Gastroesophageal sphincter (tissue), 3 donors: ENCODE measurements at regions not wholly inside any gene's neighbourhood (a gene's known extent, or its start where the extent isn't known, plus 50 kb on each side); places are given as distances from the start of the nearest gene placed in this dataset.
"Not testable (repeated sequence)": the region's sequence is repeated elsewhere in the genome, so short reads cannot be mapped to it uniquely, and the experiment has no call there.

Source experiments
- EP300 ChIP-seq: sonication (generic); formaldehyde crosslinking; IDR thresholded peaks from one replicate; pipeline ENCODE4 v1.6.1; 2017; ENCODE audit warnings: antibody characterized with exemption, mild to moderate bottlenecking
- POLR2AphosphoS5 ChIP-seq: sonication (generic); formaldehyde crosslinking; IDR thresholded peaks from one replicate; pipeline ENCODE4 v1.6.1; 2017; ENCODE audit warnings: antibody characterized with exemption
- TF ChIP-seq, protein P1 (sequence below), 4 experiments: fragments of 200-600 bp in 2 of 4; fragments of 450-650 bp in 2 of 4; sonication (generic) in 1 of 4; IDR thresholded peaks; one replicate each; pipeline ENCODE4 v1.5.1; 2017 to 2019; ENCODE audit warnings: antibody characterized with exemption in 4 of 4, mild to moderate bottlenecking in 2 of 4, moderate library complexity in 2 of 4

- TF ChIP-seq, protein P1, sequence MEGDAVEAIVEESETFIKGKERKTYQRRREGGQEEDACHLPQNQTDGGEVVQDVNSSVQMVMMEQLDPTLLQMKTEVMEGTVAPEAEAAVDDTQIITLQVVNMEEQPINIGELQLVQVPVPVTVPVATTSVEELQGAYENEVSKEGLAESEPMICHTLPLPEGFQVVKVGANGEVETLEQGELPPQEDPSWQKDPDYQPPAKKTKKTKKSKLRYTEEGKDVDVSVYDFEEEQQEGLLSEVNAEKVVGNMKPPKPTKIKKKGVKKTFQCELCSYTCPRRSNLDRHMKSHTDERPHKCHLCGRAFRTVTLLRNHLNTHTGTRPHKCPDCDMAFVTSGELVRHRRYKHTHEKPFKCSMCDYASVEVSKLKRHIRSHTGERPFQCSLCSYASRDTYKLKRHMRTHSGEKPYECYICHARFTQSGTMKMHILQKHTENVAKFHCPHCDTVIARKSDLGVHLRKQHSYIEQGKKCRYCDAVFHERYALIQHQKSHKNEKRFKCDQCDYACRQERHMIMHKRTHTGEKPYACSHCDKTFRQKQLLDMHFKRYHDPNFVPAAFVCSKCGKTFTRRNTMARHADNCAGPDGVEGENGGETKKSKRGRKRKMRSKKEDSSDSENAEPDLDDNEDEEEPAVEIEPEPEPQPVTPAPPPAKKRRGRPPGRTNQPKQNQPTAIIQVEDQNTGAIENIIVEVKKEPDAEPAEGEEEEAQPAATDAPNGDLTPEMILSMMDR (IDR thresholded peaks at IDR 0.05) = not testable (repeated sequence)
- not testable (repeated sequence) for TF ChIP-seq EP300, POLR2AphosphoS5
These were observed 134.4 kb downstream of the ZFP64 start for GRCh38 chr20:52057133-52057532.
